Stimulated activated CD4-positive, alpha-beta T cell treated with anti-CD3 and anti-CD28 coated beads, Interleukin-1b, Interleukin-23, amount 100 ng/mL, for 24 hours (primary cell): ENCODE measurements at regions not wholly inside any gene's neighbourhood (a gene's known extent, or its start where the extent isn't known, plus 50 kb on each side); places are given as distances from the start of the nearest gene placed in this dataset.

Source experiments
- DNase-seq, 4 experiments: peaks; one replicate each; pipeline ENCODE4 v3.0.0-alpha.2; 2020; ENCODE audit warnings: low read depth in 4 of 4, low spot score in 1 of 4

DNA sequence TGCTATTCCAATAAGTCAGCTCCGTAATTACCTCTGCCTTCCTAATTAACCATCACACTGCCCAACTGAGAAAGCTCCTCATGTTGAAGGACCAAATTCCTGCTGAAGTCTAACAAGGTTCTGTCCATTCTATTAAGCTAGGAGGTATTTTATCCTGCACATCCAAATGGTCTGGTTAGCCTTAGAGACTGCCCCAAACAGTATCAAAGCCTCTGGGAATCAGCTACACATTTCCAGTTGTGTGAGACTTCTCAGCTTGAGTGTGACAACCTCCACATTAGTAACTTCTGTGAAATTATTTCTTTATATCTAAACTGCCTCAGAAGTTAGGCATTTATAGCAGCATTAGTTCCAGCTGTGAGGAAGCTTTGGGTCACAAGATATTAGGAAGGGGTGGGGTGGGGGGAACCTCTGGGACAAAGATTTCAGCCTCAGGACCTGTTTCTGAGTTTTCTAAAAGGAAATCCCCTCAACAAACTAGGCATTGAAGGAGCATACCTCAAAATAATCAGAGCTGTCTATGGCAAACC, 150.5 kb upstream of the DUSP10 start:
- DNase-seq, result no peak

DNA sequence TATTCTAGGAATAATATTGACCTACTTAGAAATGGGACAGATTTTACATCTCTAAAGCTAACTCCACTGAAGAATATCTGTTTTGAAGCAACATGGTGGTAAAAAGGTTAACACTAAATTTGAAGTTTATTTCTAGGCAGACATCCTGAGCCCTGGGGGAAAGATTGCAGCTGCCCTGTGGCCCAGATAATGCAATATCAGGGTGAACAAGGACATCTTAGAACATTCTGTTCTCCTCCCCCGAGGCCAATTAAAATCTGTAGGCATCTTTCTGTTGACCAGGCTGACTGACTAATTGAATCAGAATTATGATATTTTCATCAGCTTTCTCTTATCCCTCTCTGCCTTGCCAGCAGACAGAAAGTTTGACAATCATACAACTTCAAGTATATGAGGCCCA, 149.8 kb upstream of the DUSP10 start:
- no peak for DNase-seq

DNA sequence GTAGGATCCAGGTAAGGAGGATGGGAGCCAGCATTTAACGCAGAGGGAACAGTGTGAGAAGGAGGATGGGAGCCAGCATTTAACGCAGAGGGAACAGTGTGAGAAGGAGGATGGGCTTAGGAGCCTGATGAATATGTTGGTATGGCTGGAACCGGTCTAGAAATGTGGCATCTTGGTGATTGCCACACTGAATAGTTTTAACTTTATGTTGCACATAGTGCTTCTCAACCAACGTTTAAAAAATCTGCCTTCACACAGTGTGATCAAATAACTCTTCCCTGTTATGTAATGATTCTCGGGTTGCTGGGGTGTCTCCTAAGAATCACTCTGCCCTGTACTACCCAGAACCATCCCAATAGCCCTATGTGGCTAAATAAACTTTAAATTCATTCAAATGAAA, 146.9 kb upstream of the DUSP10 start:
- no peak for DNase-seq

DNA sequence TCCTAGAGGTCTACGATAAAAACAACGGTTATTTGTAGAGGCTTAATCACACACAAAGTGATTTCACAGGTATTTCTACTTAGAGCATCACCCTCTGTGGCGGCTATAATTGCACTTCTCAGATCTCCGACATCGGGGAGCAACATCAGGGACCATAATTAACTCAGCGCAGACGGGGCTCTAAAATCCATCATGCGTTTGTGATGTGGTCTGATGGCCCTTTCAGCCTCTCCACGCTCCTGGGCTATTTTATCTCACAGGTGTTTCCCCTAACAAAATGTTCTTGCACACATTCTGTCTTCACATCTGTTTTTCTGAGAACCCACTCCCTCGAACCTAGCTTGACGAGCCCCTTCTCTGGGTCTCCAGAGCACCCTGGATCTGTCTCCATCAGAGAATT, 146.3 kb upstream of the DUSP10 start:
- no peak for DNase-seq

DNA sequence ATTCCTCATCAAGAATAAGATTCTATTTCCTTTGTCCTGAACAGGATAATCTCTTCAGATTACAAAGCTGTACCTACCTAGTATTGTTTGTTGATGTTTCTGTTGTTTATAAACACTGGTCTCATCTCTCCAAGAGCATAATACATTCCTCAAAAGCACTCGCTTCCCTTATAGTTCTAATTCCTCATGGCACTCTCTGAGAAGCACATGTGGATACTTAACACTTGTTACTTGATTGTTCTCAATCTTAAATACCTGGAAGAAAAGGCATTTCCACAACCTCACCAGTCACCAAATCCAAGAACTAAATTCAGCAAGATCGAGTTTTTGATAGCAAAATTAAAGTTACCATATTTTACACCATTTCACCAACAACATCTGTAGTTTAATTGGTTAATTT, 145.9 kb upstream of the DUSP10 start:
- DNase-seq, result no peak

DNA sequence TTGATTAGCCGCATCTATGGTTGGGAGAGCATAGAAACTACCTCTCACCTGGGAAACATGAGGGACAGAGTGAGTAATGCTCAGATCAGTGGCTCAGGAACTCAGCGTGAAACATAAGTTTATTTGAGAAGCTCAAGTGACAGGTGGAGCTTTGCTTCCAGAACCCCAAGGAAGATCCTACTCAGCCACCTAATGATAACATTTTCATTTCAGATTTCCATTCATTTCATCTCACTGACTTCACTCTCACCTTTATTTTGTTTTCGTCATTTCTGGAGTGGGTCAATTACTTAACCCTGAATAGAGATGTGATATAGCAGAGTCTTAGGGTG, 145.5 kb upstream of the DUSP10 start:
- DNase-seq, result no peak

DNA sequence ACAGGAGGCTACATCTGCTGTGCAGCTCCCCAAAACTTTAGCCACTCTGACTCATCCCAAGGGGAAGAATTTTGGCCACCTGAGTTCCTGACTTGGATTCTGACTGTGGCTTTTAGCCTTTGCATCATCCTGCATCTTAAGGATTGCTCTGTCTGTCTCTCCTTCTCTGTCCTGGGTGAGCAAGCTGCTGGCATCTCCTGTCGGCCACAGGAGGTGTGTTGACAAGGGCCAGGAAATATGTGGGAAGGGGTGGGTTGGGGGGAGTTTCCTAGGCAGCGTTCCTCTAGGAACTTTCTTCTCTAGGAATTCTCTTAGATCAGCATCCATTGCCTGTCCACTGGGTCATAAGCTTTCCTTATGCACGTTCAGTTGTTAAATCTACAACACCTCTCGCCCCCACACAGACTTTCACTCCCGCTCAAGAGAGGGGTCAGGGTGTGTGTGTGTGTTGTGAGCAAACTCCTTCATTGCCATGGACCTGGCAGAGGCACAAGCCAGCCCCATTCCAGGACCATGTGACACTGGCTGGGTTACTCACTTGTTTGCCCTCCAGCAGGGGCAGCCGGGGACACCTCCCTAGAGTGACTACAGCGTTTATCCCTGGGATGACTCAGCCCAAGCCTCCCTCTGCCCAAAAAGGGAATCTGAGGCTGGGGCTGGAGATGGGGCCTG, 145.0 kb upstream of the DUSP10 start:
- no peak for DNase-seq

DNA sequence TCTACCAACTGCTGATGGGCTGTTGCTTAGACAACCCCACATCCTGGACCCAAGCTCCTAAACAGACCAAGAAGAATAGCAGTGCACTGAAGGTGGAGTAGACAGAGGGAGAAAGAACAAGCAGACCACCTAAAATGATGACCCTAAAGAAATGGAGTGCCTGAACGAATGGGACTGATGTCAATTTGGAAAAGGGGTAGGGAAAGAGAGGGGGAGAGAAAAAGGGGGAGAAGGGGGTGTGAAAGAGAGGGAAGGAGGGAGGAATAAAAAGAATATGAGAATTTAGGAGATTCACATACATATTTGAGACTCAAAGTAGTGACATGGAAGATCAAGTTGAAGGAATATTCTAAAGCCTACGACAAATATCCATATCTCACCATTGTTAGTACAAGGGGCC, 144.4 kb upstream of the DUSP10 start:
- no peak for DNase-seq

DNA sequence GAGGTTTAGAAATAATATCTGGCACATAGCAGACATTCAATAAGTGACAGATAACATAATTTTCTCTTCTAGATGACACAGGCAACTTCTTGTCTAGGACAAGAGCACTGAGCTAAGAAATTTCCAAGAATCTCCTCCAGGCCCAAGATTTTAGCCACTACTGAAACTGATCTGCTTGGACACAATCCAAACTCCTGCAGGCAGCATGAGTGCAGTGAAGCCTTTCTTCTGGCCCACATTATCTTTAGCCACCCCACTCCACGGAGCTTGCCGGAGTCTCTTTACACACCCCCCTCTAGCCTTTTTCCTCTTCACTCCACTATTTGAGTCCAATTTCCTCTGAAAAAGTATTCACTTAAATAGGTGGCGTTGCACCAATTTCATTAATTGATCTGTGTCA, 142.9 kb upstream of the DUSP10 start:
- DNase-seq, result no peak

DNA sequence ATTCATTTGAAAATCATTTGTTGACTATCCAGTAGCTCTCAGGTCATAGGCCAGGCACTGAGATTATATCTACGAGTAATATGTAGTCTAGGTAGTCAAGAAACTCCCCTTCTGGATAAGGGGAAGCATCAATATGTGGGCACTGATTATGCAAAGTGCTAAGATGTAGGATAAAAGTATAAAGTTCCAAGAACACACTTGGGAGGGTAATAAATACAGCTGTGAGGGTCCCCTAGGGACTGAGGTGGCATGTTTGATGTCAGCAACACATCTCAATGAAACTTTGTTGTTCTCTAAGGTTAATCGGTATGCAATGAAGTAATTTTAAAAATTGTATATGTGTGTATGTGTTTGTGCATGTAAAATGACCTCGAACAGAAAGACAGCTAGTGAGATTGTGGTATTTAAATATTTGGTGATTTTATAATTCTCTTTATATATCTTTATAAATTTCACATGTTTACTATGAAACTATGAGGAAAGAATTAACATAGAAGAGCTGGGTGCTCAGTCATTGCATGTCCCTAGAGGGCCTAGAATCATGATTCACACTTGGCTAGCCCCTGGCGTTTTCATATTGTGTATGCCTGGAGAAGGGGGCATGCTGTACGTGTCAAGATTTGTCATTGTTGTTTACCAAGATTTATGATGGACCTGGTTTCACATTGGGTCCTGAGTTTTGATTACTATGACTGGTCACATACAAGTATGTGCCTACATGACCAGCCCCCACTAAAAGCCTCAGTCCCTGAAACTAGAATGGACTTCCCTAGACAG, 140.1 kb upstream of the DUSP10 start:
- DNase-seq, result no peak

DNA sequence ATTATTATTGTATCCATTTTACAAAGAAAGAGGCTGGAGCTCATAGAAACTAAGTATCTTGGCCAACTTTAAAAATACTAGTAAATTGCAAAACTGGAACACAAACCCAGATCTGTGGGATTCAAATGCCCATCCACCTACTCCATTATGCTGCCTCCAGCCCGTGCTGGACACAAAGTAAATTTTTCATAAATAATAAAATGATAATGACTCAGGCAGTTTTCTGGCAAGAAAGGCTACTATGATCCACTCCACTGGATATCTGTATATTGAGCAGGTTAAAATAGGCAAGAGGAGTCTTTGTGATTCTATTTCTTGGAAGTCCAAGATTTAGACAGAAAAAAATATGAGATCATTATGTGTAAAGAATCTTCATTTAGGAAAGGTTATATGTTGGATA, 138.3 kb upstream of the DUSP10 start:
- DNase-seq, result no peak

DNA sequence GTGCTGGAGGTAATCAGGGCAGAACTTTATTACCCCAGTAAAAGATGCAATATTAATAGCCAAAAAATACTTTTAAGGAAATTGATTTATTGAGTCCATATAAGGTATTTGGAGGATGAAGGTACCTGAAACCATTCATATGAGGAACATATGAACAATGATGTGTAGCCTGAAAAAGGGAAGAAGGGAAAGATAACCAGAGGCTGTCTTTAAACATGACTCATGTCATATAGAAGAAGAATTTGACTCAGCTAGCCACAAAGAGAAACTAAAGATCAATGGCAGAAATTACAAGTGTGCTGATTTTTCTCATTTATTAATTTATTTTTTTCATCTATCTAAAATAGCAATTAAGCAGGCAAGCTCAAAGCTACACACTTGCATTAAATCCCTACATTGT, 136.2 kb upstream of the DUSP10 start:
- no peak for DNase-seq

DNA sequence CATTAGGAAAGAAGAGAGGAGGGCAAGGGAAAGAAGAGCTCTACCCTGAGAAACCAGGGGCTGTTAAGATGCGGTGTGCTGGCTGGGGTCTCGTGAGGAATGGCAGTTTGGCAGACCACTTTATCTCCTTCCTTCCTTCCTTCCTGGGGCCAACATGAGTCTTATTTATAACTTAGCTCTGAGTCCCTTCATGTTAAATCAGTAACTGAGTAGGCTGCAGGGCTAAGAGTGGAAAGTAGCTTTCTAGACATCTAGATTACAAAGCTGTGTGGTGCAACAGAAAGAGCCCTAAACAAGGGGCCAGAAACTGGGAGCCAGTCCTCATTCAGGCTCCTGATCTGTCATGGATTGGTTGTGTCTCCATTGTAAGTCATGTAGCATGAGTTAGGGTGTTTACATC, 135.4 kb upstream of the DUSP10 start:
- no peak for DNase-seq

DNA sequence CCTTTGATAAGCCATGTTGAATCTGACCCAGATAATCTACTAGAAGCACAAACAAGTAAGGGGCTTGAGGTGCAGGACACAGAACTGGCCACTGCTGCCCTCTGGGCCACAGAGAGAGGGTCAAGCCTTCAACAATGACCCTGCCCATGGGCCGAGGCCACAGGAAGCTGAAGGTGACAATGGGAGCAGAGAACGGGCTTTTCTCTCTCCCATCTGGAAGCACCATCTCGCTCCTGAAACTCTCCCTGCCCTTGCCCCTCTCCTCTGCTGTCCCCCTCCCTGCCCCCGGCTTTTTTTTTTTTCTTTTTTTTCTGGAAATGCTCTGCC, 133.1 kb upstream of the DUSP10 start:
- DNase-seq, result no peak

DNA sequence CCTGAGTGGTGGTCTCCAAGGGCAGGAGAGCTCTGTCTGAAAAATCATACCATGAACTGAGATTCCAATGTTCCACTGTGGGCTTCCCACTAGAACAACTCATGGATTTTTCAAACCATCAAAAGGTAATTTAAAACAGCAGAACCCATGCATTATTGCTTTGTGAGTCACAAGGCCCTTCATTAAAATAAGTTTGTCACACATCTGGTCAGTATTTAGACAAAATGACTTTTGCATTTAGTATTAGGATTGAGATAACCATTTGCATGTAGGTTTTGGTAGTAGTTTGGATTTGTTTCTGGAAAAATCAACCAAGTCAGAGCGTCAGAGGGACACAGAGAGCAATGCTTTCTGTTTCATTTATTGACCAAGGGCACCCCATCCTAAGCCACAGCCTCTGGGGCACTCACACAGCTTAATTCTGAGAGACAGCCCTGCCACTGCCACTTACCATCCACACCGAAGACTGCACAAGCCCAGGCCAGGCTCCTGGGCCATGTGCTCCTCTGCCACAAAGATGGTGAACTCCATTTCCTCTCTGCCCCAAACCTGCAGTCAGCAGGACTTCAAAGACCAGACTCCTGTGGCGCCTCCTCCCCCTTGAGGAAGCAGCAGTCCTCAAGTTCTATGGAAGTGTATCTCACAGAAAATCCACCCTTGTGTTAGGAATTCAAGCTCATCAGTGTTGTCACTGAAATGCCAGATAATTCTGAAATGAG, 132.6 kb upstream of the DUSP10 start:
- DNase-seq, result no peak

DNA sequence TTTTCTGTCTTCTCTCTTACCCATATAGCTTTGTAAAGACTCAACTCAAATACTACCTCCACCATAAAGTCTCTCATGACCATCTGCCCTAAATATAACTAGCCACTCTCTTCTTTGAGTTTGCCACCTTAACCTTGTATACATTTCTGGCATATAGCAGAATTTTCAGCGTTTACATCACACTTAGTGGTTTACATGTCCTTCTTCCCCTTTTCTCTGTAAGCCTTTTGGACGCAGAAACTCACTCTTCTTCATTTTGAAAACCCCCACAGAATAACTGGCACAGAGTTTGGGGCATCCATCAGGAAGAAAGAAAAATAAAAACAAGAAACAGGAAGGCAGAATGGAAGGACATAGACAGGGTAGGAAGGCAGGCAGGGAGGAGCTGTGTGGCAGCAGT, 131.8 kb upstream of the DUSP10 start:
- no peak for DNase-seq

DNA sequence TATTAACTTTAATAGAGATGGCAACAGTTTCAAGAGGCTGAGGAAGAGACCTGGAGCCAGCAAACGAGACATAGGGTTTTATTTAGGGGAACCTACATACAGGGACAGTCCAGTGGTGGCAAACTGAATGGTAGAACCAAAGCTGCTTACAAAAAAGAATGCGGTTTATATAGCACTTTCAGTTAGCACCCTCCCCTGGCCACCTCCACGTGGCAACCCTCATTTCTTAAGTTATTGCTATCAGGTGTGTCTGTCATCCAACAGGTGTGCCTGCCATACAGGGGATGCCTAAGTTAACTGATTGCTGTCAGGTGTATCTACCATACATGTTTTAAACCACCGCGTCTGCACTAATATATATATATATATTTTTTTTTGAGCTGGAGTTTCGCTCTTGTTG, 129.2 kb upstream of the DUSP10 start:
- DNase-seq, result no peak

DNA sequence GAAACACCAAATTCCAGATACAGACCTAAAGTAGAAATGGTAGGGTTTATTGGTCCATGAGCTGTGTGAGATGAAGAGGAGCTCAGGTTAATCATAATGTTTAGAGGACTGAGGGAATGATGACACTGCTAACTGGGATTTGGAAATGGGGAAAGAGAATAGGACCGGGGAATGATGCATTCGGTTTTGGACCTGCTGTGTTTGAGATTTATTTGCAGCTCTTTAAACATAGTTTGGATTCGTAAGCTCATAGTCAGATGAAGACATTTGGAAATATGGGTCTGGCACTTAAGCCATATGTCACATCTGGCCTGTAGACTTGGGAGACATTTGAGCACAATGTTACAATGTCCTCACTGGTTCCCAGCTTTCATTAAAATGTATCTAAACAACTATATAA, 127.9 kb upstream of the DUSP10 start:
- DNase-seq, result no peak

DNA sequence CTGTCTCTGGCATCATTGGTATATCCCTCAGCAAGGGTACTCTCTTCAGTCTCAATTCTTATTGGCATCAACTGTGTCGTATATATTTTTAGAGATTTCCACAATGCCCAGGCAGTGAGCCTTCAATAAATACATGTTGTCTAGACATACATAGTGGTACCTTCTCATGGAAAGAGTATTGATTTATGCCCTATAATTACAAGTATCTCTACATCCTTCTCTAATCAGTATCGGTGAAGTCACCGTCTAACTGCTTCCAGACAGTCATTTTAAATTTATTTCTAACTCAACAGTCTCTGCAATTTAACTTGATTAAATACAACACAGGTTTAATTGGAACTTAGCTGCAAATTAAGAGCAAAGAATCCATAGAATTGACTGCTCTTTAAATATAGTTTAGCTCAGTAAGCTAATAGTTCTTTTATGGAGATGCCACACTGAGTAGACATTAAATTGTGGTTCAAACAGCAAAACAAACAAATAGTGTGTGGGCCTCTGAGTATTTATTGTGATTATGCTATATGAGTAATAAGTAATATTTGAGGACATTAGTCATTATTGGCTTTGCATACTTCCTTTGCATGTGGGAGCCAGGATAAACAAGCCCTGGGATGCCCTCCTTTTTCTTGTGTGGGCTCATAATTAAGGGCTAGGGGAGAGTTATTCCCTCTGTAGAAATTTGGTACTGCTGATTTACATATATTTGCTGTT, 126.9 kb upstream of the DUSP10 start:
- DNase-seq, result no peak

DNA sequence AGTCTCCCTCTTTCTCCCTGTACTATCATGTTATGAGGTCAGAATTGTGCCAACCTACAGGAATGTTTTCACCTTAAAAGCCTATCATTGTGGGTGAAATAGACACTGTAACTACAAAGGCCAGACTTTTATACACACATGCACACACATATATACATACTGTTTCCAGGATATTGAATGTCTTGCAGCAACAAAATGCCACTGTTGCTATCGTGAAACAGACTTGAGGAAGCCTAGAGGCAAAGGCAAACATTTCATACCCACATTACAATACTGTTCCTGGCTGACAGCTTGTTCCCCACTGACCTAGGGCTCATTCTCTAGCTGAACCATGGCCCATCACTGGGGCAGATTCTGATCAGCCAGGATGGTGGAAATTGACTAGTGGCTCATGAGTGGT, 125.1 kb upstream of the DUSP10 start:
- DNase-seq, result no peak

DNA sequence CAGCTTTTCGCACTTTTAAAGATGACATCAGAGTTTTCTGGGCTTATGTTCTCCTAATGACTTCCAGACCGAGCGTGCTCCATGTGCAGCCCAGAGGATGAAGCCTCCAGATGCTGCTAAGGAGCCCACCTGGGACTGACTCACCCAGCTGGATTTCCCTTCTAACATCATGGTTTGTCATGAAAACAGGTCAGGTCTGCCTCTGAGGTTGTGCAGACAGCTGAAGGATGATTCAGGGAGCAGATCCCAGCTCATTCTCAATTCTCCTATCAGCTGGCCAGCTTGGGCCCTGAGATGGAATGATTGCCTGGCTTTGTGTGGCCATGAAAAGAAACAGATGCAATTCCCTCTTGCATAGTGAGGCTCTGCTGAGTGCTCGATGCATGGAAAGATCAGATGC, 123.9 kb upstream of the DUSP10 start:
- no peak for DNase-seq

DNA sequence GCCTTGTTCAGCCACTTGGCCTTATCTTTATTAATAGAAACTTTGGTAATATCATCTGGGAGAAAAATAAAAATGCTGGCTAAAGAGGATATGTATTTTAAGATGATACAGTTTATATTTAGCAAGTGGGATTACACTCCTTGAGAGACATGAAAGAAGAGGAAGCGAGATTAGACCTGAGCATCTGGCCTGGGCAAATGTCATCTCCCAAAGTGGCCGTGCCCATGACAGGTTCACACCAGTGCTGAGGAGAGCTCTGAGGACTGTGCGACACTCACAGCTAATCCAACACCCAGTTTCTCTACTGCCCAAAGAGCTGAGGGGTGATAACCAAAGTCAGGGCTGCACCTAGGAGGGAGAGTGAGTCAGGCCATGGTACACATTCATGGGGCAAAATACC, 121.7 kb upstream of the DUSP10 start:
- no peak for DNase-seq
